Mucosa of stomach (tissue), 1 donor: ENCODE measurements at regions not wholly inside any gene's neighbourhood (a gene's known extent, or its start where the extent isn't known, plus 50 kb on each side); places are given as distances from the start of the nearest gene placed in this dataset.

Source experiments
- H3K27me3 ChIP-seq: one replicate; pipeline ENCODE4 v1.7.0; 2013; ENCODE audit warnings: mild to moderate bottlenecking, low read length; ENCODE audit not compliant: control insufficient read depth, insufficient read depth
- H3K36me3 ChIP-seq: one replicate; pipeline ENCODE4 v1.7.0; 2013; ENCODE audit warnings: low read length; ENCODE audit not compliant: control insufficient read depth, insufficient read depth
- H3K4me1 ChIP-seq: one replicate; pipeline ENCODE4 v1.7.0; 2013; ENCODE audit warnings: mild to moderate bottlenecking, low read length; ENCODE audit not compliant: control insufficient read depth, insufficient read depth
- H3K4me3 ChIP-seq: one replicate; pipeline ENCODE4 v1.7.0; 2013; ENCODE audit warnings: low read length
- H3K9ac ChIP-seq: one replicate; pipeline ENCODE4 v1.7.0; 2013; ENCODE audit warnings: mild to moderate bottlenecking, low read length, moderate library complexity
- H3K9me3 ChIP-seq: one replicate; pipeline ENCODE4 v1.7.0; 2013; ENCODE audit warnings: mild to moderate bottlenecking, low read length, moderate library complexity; ENCODE audit not compliant: control insufficient read depth
- donor health status: Pancreatic carcinoma.

DNA sequence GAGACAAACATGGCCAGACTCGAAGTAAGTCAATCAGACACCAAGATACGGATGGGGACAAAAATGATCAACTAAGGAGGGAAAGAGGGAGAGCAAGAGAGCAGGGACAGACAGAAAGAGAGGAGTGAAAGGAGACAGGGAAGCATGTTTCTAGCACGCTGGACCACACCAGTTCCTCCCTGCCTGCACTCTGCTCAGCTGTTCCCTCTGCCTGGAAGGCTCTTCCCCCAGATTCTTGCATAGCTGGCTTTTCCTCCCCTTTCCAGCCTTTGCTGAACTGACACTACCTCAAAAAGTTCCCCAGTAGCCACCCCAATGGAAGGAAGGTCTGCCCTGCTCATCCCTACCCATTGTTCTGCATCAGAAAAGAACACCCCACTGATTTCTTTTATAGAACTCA is 185.9 kb downstream of the MAFB start:
- Histone ChIP-seq H3K27me3 (no peaks in the 10 kb centered on the region), H3K9ac (no peak overlapping the region), H3K9me3 (no peaks in the 10 kb centered on the region), H3K4me3 (no peak overlapping the region), H3K4me1 (no peaks in the 10 kb centered on the region), H3K36me3 (no peaks in the 10 kb centered on the region)

DNA sequence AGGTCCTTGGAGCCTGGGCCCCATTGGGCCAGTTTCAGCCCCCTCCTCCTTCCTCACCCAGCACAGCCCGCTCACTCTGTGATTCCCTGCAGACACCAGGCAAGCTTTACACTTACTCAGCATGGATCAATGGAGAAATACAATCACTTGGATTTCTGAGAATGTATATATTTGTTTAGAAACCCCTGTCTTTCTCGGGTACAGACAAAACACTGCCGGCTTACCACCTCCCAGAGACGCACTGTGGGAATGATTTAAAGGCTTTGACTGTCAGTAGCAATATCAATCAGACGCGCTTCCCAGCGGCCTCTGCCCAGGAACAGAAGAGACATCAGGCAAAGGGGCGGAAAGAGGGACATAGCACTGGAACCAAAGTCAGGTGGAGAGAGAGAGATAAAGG is 186.5 kb downstream of the MAFB start:
- Histone ChIP-seq H3K9me3 (no peaks in the 10 kb centered on the region), H3K27me3 (no peaks in the 10 kb centered on the region), H3K9ac (no peak overlapping the region)

GRCh38 chr20:40499391-40499790 is 189.6 kb downstream of the MAFB start:
- no peaks in the 10 kb centered on the region for H3K9me3 ChIP-seq
- H3K27me3 ChIP-seq: no peaks in the 10 kb centered on the region
- H3K4me1 ChIP-seq: no peaks in the 10 kb centered on the region
- H3K36me3 ChIP-seq: no peaks in the 10 kb centered on the region
- H3K4me3 ChIP-seq: no peak overlapping the region
- H3K9ac ChIP-seq: no peak overlapping the region

More for the DNA sequence above, 186.5 kb downstream of the MAFB start:
- Histone ChIP-seq H3K4me3 (no peak overlapping the region), H3K36me3 (no peaks in the 10 kb centered on the region), H3K4me1 (no peaks in the 10 kb centered on the region)

DNA sequence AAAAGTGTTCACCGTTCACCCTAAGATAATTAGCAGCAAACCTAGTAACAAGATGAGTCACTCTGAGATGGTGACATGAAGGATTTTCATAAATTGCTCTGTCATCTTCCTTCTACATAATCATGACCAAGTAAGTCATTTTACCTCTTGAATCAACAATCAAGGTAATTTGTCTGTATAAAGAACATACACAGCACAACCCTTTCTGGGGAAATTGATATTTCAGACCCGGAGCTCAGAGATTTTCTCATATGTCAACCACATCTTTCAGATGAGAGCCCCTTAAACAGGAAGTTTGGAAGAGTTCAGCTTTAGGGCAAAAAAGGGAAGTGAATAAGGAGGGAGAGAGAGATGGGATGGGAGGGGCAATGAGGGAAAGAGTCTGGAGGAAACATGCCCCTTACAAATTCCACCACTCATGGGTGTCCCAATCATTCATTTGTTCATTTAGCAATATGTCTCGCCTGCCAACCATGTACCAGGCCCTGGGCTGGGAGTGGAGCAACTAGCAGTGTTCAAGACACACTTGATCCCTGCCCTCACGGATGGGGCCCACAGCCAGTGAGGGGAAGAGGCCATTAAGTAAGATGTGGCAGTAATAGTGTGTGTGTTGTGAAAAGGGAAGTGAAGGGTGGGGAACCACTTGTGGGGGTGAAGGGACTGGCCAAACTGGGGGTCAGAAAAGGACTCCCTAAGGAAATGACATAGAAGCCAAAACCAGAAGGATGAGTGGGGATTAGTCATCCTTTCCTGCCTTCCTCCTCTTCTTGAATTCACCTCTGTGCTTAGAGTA is 190.9 kb downstream of the MAFB start:
- Histone ChIP-seq H3K9ac (no peak overlapping the region), H3K9me3 (no peaks in the 10 kb centered on the region), H3K36me3 (no peaks in the 10 kb centered on the region), H3K27me3 (no peaks in the 10 kb centered on the region), H3K4me3 (no peak overlapping the region), H3K4me1 (no peaks in the 10 kb centered on the region)

DNA sequence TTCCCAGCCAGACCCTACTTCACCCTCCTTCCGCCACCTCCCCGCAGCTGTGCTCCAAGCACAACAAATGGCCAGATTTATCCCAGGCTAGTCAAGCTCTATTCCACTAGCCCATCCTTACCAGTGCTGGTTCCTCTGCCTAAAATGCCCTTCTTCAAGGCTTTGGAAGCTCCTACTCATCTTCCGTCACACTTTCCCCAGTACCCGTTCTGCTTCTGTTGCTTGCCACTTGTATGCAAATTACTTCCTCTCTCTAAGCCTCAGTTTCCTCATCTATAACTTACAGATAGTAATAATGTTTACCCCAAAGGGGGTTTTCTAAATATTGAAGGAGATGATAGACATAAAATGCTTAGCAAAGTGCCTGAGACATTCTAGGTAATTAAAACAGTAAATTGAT is 193.1 kb downstream of the MAFB start:
- Histone ChIP-seq H3K4me1 (no peaks in the 10 kb centered on the region), H3K9me3 (no peaks in the 10 kb centered on the region), H3K36me3 (no peaks in the 10 kb centered on the region), H3K4me3 (no peak overlapping the region), H3K9ac (no peak overlapping the region), H3K27me3 (no peaks in the 10 kb centered on the region)

- no peak overlapping the region for H3K9ac ChIP-seq
- no peaks in the 10 kb centered on the region for H3K27me3 ChIP-seq
Measured at GRCh38 chr20:40494248-40494647, 194.8 kb downstream of the MAFB start.

DNA sequence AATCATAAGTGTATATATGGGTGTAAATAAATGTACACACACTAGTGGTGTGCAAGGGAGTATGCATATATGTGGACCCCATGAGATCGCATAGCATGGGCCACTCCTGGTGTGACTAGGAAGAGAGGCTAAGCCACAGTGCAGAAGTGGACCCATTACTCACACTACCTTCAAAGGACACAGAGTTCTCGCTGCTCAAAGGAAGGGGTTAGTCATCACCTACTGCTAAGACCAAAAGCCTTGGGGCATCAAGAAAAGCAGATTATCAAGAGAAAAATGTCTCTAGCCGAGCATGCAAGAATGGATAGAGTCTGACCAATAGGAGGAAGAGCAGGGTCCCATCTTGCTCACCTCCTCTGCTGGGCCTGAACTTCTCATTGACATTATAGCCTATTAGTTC is 195.5 kb downstream of the MAFB start:
- no peaks in the 10 kb centered on the region for H3K9me3 ChIP-seq
- H3K36me3 ChIP-seq: no peaks in the 10 kb centered on the region
- H3K4me3 ChIP-seq: no peak overlapping the region
- H3K4me1 ChIP-seq: no peaks in the 10 kb centered on the region
- H3K27me3 ChIP-seq: no peaks in the 10 kb centered on the region
- no peak overlapping the region for H3K9ac ChIP-seq

More at GRCh38 chr20:40494248-40494647, 194.8 kb downstream of the MAFB start:
- no peak overlapping the region for H3K4me3 ChIP-seq
- H3K9me3 ChIP-seq: no peaks in the 10 kb centered on the region
- no peaks in the 10 kb centered on the region for H3K4me1 ChIP-seq
- H3K36me3 ChIP-seq: no peaks in the 10 kb centered on the region

- Histone ChIP-seq H3K4me1 (no peaks in the 10 kb centered on the region), H3K36me3 (no peaks in the 10 kb centered on the region), H3K4me3 (no peak overlapping the region), H3K9ac (no peak overlapping the region), H3K9me3 (no peaks in the 10 kb centered on the region), H3K27me3 (no peaks in the 10 kb centered on the region)
Measured at GRCh38 chr20:40493071-40493470, 196.0 kb downstream of the MAFB start.

GRCh38 chr20:40491009-40491590 is 197.9 kb downstream of the MAFB start:
- no peaks in the 10 kb centered on the region for H3K36me3 ChIP-seq
- H3K4me3 ChIP-seq: no peak overlapping the region
- no peaks in the 10 kb centered on the region for H3K27me3 ChIP-seq
- no peaks in the 10 kb centered on the region for H3K9me3 ChIP-seq
- no peaks in the 10 kb centered on the region for H3K4me1 ChIP-seq
- no peak overlapping the region for H3K9ac ChIP-seq

DNA sequence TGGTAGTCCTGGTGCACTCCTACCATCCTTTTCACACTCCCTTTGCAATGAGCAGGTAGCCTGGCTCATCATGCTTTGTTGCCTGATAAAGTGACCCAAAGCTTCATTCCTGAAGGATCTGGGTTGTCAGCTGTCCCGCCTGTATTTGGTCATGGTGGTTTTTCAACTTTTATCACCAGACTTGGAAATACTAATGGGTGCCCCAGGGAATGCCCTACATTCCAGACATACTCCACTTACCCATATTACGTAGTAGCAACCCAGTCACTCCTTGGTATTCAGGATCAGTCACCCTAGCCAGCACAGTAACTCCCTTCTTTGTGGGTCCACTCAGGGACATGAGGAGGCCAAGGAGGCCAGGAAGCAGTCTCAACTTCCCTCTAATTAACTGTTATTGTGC is 199.2 kb downstream of the MAFB start:
- H3K36me3 ChIP-seq: no peaks in the 10 kb centered on the region
- no peaks in the 10 kb centered on the region for H3K4me1 ChIP-seq
- H3K27me3 ChIP-seq: no peaks in the 10 kb centered on the region
- no peaks in the 10 kb centered on the region for H3K9me3 ChIP-seq
- H3K9ac ChIP-seq: no peak overlapping the region
- H3K4me3 ChIP-seq: no peak overlapping the region

- Histone ChIP-seq H3K9ac (no peak overlapping the region), H3K9me3 (no peaks in the 10 kb centered on the region), H3K36me3 (no peaks in the 10 kb centered on the region), H3K4me1 (no peaks in the 10 kb centered on the region), H3K4me3 (no peak overlapping the region), H3K27me3 (no peaks in the 10 kb centered on the region)
Measured at GRCh38 chr20:40488401-40488800, 200.6 kb downstream of the MAFB start.

DNA sequence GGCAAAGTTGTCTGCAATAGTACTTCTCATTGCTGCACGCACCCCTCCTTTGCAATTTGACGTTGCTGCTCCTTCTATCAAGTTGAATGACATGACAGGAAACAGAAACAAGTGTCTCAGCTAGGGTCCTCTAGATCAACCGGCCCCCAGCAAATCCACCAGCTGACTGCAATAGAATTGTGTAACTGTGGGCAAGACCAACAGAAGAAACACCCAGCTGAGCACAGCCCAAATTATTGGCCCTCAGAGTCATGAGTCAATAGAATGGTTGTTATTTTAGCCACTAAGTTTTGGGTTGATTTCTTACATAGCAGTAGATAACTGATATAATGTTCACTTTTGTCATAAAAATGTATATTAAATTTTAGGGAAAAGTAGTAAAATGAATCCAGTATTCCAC is 202.7 kb downstream of the MAFB start:
- Histone ChIP-seq H3K36me3 (no peaks in the 10 kb centered on the region), H3K4me3 (no peak overlapping the region), H3K9ac (no peak overlapping the region), H3K9me3 (no peaks in the 10 kb centered on the region), H3K4me1 (no peaks in the 10 kb centered on the region), H3K27me3 (no peaks in the 10 kb centered on the region)
